Endodermal cell (in vitro differentiated cells): ENCODE measurements at regions not wholly inside any gene's neighbourhood (a gene's known extent, or its start where the extent isn't known, plus 50 kb on each side); places are given as distances from the start of the nearest gene placed in this dataset.

ENCODE experiments used
- DNase-seq: peaks from one replicate; pipeline ENCODE4 v3.0.0-alpha.2; 2017
- H3K27ac ChIP-seq: 2 replicates; pipeline ENCODE4 v1.5.1; 2013; ENCODE audit warnings: mild to moderate bottlenecking, low read depth, low read length, moderate library complexity
- H3K27me3 ChIP-seq: 2 replicates; pipeline ENCODE4 v1.6.1; 2013; ENCODE audit warnings: mild to moderate bottlenecking, low read length, moderate library complexity; ENCODE audit not compliant: insufficient read depth, control insufficient read depth, poor library complexity, severe bottlenecking
- H3K36me3 ChIP-seq: 2 replicates; pipeline ENCODE4 v1.7.0; 2013; ENCODE audit warnings: mild to moderate bottlenecking, low read length, moderate library complexity; ENCODE audit not compliant: control insufficient read depth, insufficient read depth
- H3K4me1 ChIP-seq: one replicate; pipeline ENCODE4 v1.7.0; 2013; ENCODE audit warnings: low read length; ENCODE audit not compliant: control insufficient read depth, insufficient read depth
- H3K4me3 ChIP-seq: 2 replicates; pipeline ENCODE4 v1.5.1; 2013; ENCODE audit warnings: mild to moderate bottlenecking, low read length, moderate library complexity
- H3K9ac ChIP-seq: 2 replicates; pipeline ENCODE4 v1.6.1; 2013; ENCODE audit warnings: mild to moderate bottlenecking, low read length, moderate library complexity; ENCODE audit not compliant: poor library complexity, severe bottlenecking; ENCODE audit errors: extremely low read depth
- H3K9me3 ChIP-seq: 2 replicates; pipeline ENCODE4 v1.6.1; 2013; ENCODE audit warnings: mild to moderate bottlenecking, low read length, moderate library complexity; ENCODE audit not compliant: control insufficient read depth
- H3K27ac Mint-ChIP-seq: 2 replicates; pipeline ENCODE4 v1.8.0; 2020; ENCODE audit warnings: mixed read lengths
- H3K27me3 Mint-ChIP-seq: 2 replicates; pipeline ENCODE4 v1.8.0; 2021; ENCODE audit warnings: mild to moderate bottlenecking, mixed read lengths; ENCODE audit not compliant: insufficient read depth
- H3K36me3 Mint-ChIP-seq: 2 replicates; pipeline ENCODE4 v1.8.0; 2020; ENCODE audit warnings: low read depth, mixed read lengths
- H3K4me1 Mint-ChIP-seq: 2 replicates; pipeline ENCODE4 v1.8.0; 2020; ENCODE audit warnings: mixed read lengths
- H3K4me3 Mint-ChIP-seq: 2 replicates; pipeline ENCODE4 v1.8.0; 2020; ENCODE audit warnings: mild to moderate bottlenecking, moderate library complexity, mixed read lengths
- H3K9me3 Mint-ChIP-seq: 2 replicates; pipeline ENCODE4 v1.8.0; 2020; ENCODE audit warnings: mild to moderate bottlenecking, mixed read lengths
- CTCF ChIP-seq: fragments of 200-600 bp; sonication (generic); conservative IDR thresholded peaks from 2 replicates; pipeline ENCODE4 v1.5.0; 2021; ENCODE audit warnings: antibody characterized with exemption, mild to moderate bottlenecking
- WGBS, 2 experiments: methylation state at CpG; one replicate each; pipeline versions ENCODE4 v1.1.5 to v1.1.7; 2013; ENCODE audit warnings: missing lambda C conversion rate in 2 of 2, mixed read lengths in 1 of 2; ENCODE audit not compliant: insufficient coverage in 1 of 2, insufficient read length in 1 of 2; 5-methylcytosine and 5-hydroxymethylcytosine counted together

DNA sequence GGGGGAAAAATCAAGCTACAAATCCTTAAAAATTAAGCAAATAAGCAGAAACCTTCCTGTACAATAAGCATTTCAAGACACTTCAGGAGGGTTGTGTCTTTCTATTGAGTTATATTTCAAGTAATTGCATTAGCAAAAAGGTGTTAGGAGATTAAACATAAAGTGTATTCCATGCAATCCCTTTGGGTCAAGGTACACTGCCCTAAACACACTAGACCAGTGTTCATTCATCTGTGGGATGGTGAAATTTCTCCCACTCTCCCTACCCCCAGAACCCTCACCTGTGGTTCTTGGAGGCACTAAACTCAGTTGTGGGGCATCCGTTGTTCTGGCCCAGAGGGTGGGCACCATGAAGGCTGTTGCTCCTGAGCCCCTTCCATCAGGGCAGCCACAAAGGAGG is 205.1 kb upstream of the SGK1 start:
- H3K27ac Mint-ChIP-seq, result no peak overlapping the region

GRCh38 chr6:134521116-134521501 is 203.2 kb upstream of the SGK1 start:
- Mint-ChIP-seq H3K36me3 (no peaks in the 10 kb centered on the region), H3K4me3 (no peak overlapping the region), H3K4me1 (peaks cover 15% of the 10 kb centered on the region), H3K9me3 (no peaks in the 10 kb centered on the region), H3K27ac (no peak overlapping the region), H3K27me3 (no peaks in the 10 kb centered on the region)
- DNase-seq, result no peak
- Histone ChIP-seq H3K27me3 (no peaks in the 10 kb centered on the region), H3K9me3 (no peaks in the 10 kb centered on the region), H3K4me1 (no peaks in the 10 kb centered on the region), H3K27ac (no peak overlapping the region), H3K4me3 (no peak overlapping the region), H3K36me3 (no peaks in the 10 kb centered on the region), H3K9ac (no peak overlapping the region)
- TF ChIP-seq CTCF, result no peak
- 93 to 100% methylated on average over 1 to 3 of the region's 3 CpGs for WGBS, 2 experiments

More for the DNA sequence above, 205.1 kb upstream of the SGK1 start:
- Mint-ChIP-seq H3K27me3 (no peaks in the 10 kb centered on the region), H3K9me3 (no peaks in the 10 kb centered on the region), H3K4me1 (peaks cover 9% of the 10 kb centered on the region), H3K4me3 (no peak overlapping the region), H3K36me3 (no peaks in the 10 kb centered on the region)
- no peak for DNase-seq
- H3K4me3 ChIP-seq, result no peak overlapping the region
- H3K9me3 ChIP-seq, result no peaks in the 10 kb centered on the region
- no peak overlapping the region for H3K27ac ChIP-seq
- H3K9ac ChIP-seq, result no peak overlapping the region
- 81% methylated on average over 1 of the region's 1 CpG; no CpG with 5 or more reads in 1 of the 2 experiments for WGBS, 2 experiments
- TF ChIP-seq CTCF, result no peak
- no peaks in the 10 kb centered on the region for H3K27me3 ChIP-seq
- no peaks in the 10 kb centered on the region for H3K4me1 ChIP-seq
- H3K36me3 ChIP-seq, result no peaks in the 10 kb centered on the region

GRCh38 chr6:134520181-134521115 is 202.5 kb upstream of the SGK1 start:
- Histone ChIP-seq H3K9ac (no peak overlapping the region), H3K4me1 (no peaks in the 10 kb centered on the region), H3K36me3 (no peaks in the 10 kb centered on the region), H3K27ac (no peak overlapping the region), H3K27me3 (no peaks in the 10 kb centered on the region), H3K4me3 (no peak overlapping the region), H3K9me3 (no peaks in the 10 kb centered on the region)
- Mint-ChIP-seq H3K27me3 (no peaks in the 10 kb centered on the region), H3K4me3 (no peak overlapping the region), H3K36me3 (no peaks in the 10 kb centered on the region), H3K27ac (no peak overlapping the region), H3K9me3 (no peaks in the 10 kb centered on the region), H3K4me1 (peaks cover 13% of the 10 kb centered on the region)
- WGBS, 2 experiments, result 87 to 88% methylated on average over 8 to 12 of the region's 12 CpGs
- TF ChIP-seq CTCF, result no peak
- DNase-seq, result no peak
